IMR-90 (cell line): ENCODE measurements at regions not wholly inside any gene's neighbourhood (a gene's known extent, or its start where the extent isn't known, plus 50 kb on each side); places are given as distances from the start of the nearest gene placed in this dataset.

Source experiments
- ATAC-seq: fragments of 200-7000 bp; cut with Tn5 transposase; 2 replicates; pipeline ENCODE4 v1.9.1; 2020; ENCODE audit warnings: low read depth, mild to moderate bottlenecking, moderate library complexity
- BruUV-seq: library from RNA; stranded (reverse); fragments of 400-500 nt; replicated peaks from 2 replicates; lab custom pipeline; 2021; lab: Mats Ljungman, UMichigan
- CTCF ChIA-PET: fragments of 300-600 bp; formaldehyde crosslinking; extraction: SDS; loops from one replicate; lab custom pipeline; 2021; ENCODE audit warnings: antibody characterized with exemption; lab: Yijun Ruan, JAX
- POLR2A ChIA-PET: fragments of 300-600 bp; sonication (Branson Sonifier 250); formaldehyde crosslinking; loops from one replicate; lab custom pipeline; 2022; ENCODE audit warnings: antibody characterized with exemption; ENCODE audit not compliant: unreplicated experiment; lab: Charles Lee
- DNase-seq: peaks from one replicate; pipeline ENCODE4 v3.0.0; 2013
- H2AFZ ChIP-seq: replicated peaks from 2 replicates; pipeline ENCODE3; 2013; ENCODE audit warnings: low read length, mild to moderate bottlenecking; ENCODE audit not compliant: poor library complexity
- H2AK5ac ChIP-seq: 2 replicates; pipeline ENCODE4 v1.6.1; 2013; ENCODE audit warnings: low read depth, low read length, inconsistent platforms
- H2AK9ac ChIP-seq: replicated peaks from 2 replicates; pipeline ENCODE3; 2013; ENCODE audit warnings: mild to moderate bottlenecking, low read depth, low read length, moderate library complexity; ENCODE audit not compliant: poor library complexity
- H2BK120ac ChIP-seq: 2 replicates; pipeline ENCODE4 v1.6.1; 2013; ENCODE audit warnings: low read depth, low read length, inconsistent platforms
- H2BK15ac ChIP-seq: 3 replicates; pipeline ENCODE4 v1.6.1; 2013; ENCODE audit warnings: low read depth, low read length, inconsistent platforms
- H2BK20ac ChIP-seq: 2 replicates; pipeline ENCODE4 v1.6.1; 2013; ENCODE audit warnings: low read depth, mild to moderate bottlenecking, inconsistent platforms, low read length, moderate library complexity
- H2BK5ac ChIP-seq: 2 replicates; pipeline ENCODE4 v1.6.1; 2013; ENCODE audit warnings: mild to moderate bottlenecking, low read depth, low read length, inconsistent platforms; ENCODE audit not compliant: poor library complexity, severe bottlenecking
- H3K14ac ChIP-seq: replicated peaks from 2 replicates; pipeline ENCODE4 v1.6.1; 2013; ENCODE audit warnings: low read depth, low read length, inconsistent platforms
- H3K18ac ChIP-seq: 2 replicates; pipeline ENCODE4 v1.6.1; 2013; ENCODE audit warnings: low read depth, low read length, control low read depth
- H3K23ac ChIP-seq: 2 replicates; pipeline ENCODE4 v1.6.1; 2013; ENCODE audit warnings: low read depth, low read length, inconsistent platforms
- H3K27ac ChIP-seq: 2 replicates; pipeline ENCODE4 v1.5.1; 2013; ENCODE audit warnings: mild to moderate bottlenecking, control low read depth, low read length; ENCODE audit not compliant: insufficient read depth
- H3K27me3 ChIP-seq: 2 replicates; pipeline ENCODE4 v1.6.1; 2013; ENCODE audit warnings: low read length; ENCODE audit not compliant: control insufficient read depth, insufficient read depth
- H3K36me3 ChIP-seq: 2 replicates; pipeline ENCODE4 v1.6.1; 2013; ENCODE audit warnings: low read length, mixed read lengths; ENCODE audit not compliant: control insufficient read depth, insufficient read depth
- H3K4ac ChIP-seq: 2 replicates; pipeline ENCODE4 v1.6.1; 2013; ENCODE audit warnings: low read depth, low read length, inconsistent platforms
- H3K4me1 ChIP-seq: 2 replicates; pipeline ENCODE4 v1.6.1; 2013; ENCODE audit warnings: low read length, mixed read lengths; ENCODE audit not compliant: control insufficient read depth, insufficient read depth
- H3K4me2 ChIP-seq: 2 replicates; pipeline ENCODE4 v1.6.1; 2013; ENCODE audit warnings: low read depth, mild to moderate bottlenecking, control low read depth, low read length, moderate library complexity
- H3K4me3 ChIP-seq: 2 replicates; pipeline ENCODE4 v1.5.1; 2013; ENCODE audit warnings: low read depth, mild to moderate bottlenecking, control low read depth, low read length, moderate library complexity; ENCODE audit not compliant: insufficient read depth
- H3K56ac ChIP-seq: 2 replicates; pipeline ENCODE4 v1.6.1; 2013; ENCODE audit warnings: low read length, inconsistent platforms; ENCODE audit not compliant: insufficient read depth; ENCODE audit errors: extremely low read depth
- H3K79me1 ChIP-seq, 2 experiments: 2 replicates each; pipeline ENCODE4 v1.6.1; 2013; ENCODE audit warnings: low read length in 2 of 2, inconsistent platforms in 1 of 2, low read depth in 1 of 2
- H3K9ac ChIP-seq: 2 replicates; pipeline ENCODE4 v1.6.1; 2013; ENCODE audit warnings: low read depth, low read length, control low read depth
- H3K9me1 ChIP-seq: 2 replicates; pipeline ENCODE4 v1.6.1; 2013; ENCODE audit warnings: low read length, inconsistent platforms; ENCODE audit not compliant: insufficient read depth
- H3K9me3 ChIP-seq: 2 replicates; pipeline ENCODE4 v1.6.1; 2013; ENCODE audit warnings: low read length; ENCODE audit not compliant: control insufficient read depth, insufficient read depth
- H4K20me1 ChIP-seq: 2 replicates; pipeline ENCODE4 v1.6.1; 2013; ENCODE audit warnings: low read length, inconsistent platforms; ENCODE audit not compliant: insufficient read depth
- H4K5ac ChIP-seq: 2 replicates; pipeline ENCODE4 v1.6.1; 2013; ENCODE audit warnings: mild to moderate bottlenecking, low read depth, low read length, control low read depth
- H4K8ac ChIP-seq, 2 experiments: 2 replicates each; pipeline ENCODE4 v1.6.1; 2013; ENCODE audit warnings: low read depth in 2 of 2, low read length in 2 of 2, control low read depth in 1 of 2, inconsistent platforms in 1 of 2
- H4K91ac ChIP-seq: 2 replicates; pipeline ENCODE4 v1.6.1; 2013; ENCODE audit warnings: low read depth, low read length, inconsistent platforms; ENCODE audit not compliant: insufficient read depth
- BHLHE40 ChIP-seq: fragments of 150-350 bp; IDR thresholded peaks from 2 replicates; pipeline ENCODE4 v1.6.1; 2016; ENCODE audit warnings: mild to moderate bottlenecking, low read depth, low read length
- CEBPB ChIP-seq: IDR thresholded peaks from 2 replicates; pipeline ENCODE4 v1.6.1; 2012; ENCODE audit warnings: low read depth, low read length, improper control_type of control experiment
- CHD1 ChIP-seq: IDR thresholded peaks from 2 replicates; pipeline ENCODE4 v1.6.1; 2012; ENCODE audit warnings: low read depth, low read length, improper control_type of control experiment
- CTCF ChIP-seq: conservative IDR thresholded peaks from 2 replicates; pipeline ENCODE4 v1.5.1; 2012; ENCODE audit warnings: mild to moderate bottlenecking, low read depth, low read length, improper control_type of control experiment
- ELK1 ChIP-seq: fragments of 150-350 bp; IDR thresholded peaks from 2 replicates; pipeline ENCODE4 v1.6.1; 2016; ENCODE audit warnings: low read depth, mild to moderate bottlenecking, low read length, moderate library complexity, borderline replicate concordance
- MAFK ChIP-seq: IDR thresholded peaks from 2 replicates; pipeline ENCODE4 v1.6.1; 2012; ENCODE audit warnings: low read depth, low read length, improper control_type of control experiment
- MAZ ChIP-seq: IDR thresholded peaks from 2 replicates; pipeline ENCODE4 v1.6.1; 2012; ENCODE audit warnings: low read depth, mild to moderate bottlenecking, low read length, improper control_type of control experiment, moderate library complexity, borderline replicate concordance
- USF2 ChIP-seq: fragments of 150-350 bp; IDR thresholded peaks from 2 replicates; pipeline ENCODE4 v1.6.1; 2017; ENCODE audit warnings: mild to moderate bottlenecking, antibody characterized with exemption, low read length, low read depth
- WGBS, 2 experiments: methylation state at CpG; one replicate each; pipeline versions ENCODE4 v1.1.5 to v1.1.7; 2013; ENCODE audit warnings: missing lambda C conversion rate in 2 of 2; ENCODE audit not compliant: insufficient read length in 1 of 2; ENCODE audit errors: extremely low coverage in 2 of 2; 5-methylcytosine and 5-hydroxymethylcytosine counted together
- dilution Hi-C: fragments of 300-500 bp; cut with HindIII; formaldehyde crosslinking; loops from one replicate; pipeline ENCODE4 v1.14.3; 2018; ENCODE audit warnings: low sequenced_read_pairs; ENCODE audit not compliant: unreplicated experiment
- in situ Hi-C: fragments of 300-500 bp; cut with MboI; formaldehyde crosslinking; loops from 3 replicates; pipeline ENCODE4 v1.14.3; 2019; ENCODE audit warnings: low sequenced_read_pairs, inconsistent platforms, mixed read lengths
- intact Hi-C: fragments of 100-400 bp; cut with micrococcal nuclease; formaldehyde crosslinking; loops from 2 replicates; pipeline ENCODE4 v1.10.0; 2022

GRCh38 chr7:48782511-48782910 is 141.8 kb upstream of the CDC14C start:
- H3K4ac ChIP-seq = no peak overlapping the region
- no peak overlapping the region for H3K18ac ChIP-seq
- no peak overlapping the region for H2BK15ac ChIP-seq
- WGBS, 2 experiments = no CpG with 5 or more reads among the region's 5 CpGs
- no peak for ATAC-seq
- CTCF ChIA-PET = no interaction called here
- no peak overlapping the region for H4K5ac ChIP-seq
- no peak overlapping the region for H2BK20ac ChIP-seq
- no peak overlapping the region for H3K4me2 ChIP-seq
- H3K9me3 ChIP-seq = peaks cover 5% of the 10 kb centered on the region; the same call in 1 of the 2 replicates
- H4K8ac ChIP-seq = no peak overlapping the region
- in situ Hi-C loops = no loop called here
- dilution Hi-C loops = no loop called here
- H3K14ac ChIP-seq = no peak overlapping the region
- no peak overlapping the region for H2BK120ac ChIP-seq
- no peak for DNase-seq
- no peak overlapping the region for H2AFZ ChIP-seq
- no peaks in the 10 kb centered on the region for H3K4me1 ChIP-seq
- no peaks in the 10 kb centered on the region for H3K27me3 ChIP-seq
- no peaks in the 10 kb centered on the region for H4K20me1 ChIP-seq
- no peak overlapping the region for H3K9ac ChIP-seq
- no peak overlapping the region for H2BK5ac ChIP-seq
- H3K79me1 ChIP-seq = no peaks in the 10 kb centered on the region
- no peak overlapping the region for H2AK9ac ChIP-seq
- H3K56ac ChIP-seq = no peak overlapping the region
- H2AK5ac ChIP-seq = no peak overlapping the region
- H3K23ac ChIP-seq = no peak overlapping the region
- H3K4me3 ChIP-seq = no peak overlapping the region
- no TSS peak for BruUV-seq
- POLR2A ChIA-PET = no interaction called here
- no peaks in the 10 kb centered on the region for H3K9me1 ChIP-seq
- no peaks in the 10 kb centered on the region for H3K36me3 ChIP-seq
- intact Hi-C loops = no loop called here
- TF ChIP-seq MAFK = no peak
- no peak for TF ChIP-seq CHD1
- no peak for TF ChIP-seq MAZ
- no peak for TF ChIP-seq USF2
- no peak for TF ChIP-seq ELK1
- TF ChIP-seq CEBPB = no peak
- TF ChIP-seq BHLHE40 = no peak
- no peak for TF ChIP-seq CTCF
- no peak overlapping the region for H4K91ac ChIP-seq
- H3K27ac ChIP-seq = no peak overlapping the region
